ENCODE measurements at regions not wholly inside any gene's neighbourhood (a gene's known extent, or its start where the extent isn't known, plus 50 kb on each side); places are given as distances from the start of the nearest gene placed in this dataset.

DNA sequence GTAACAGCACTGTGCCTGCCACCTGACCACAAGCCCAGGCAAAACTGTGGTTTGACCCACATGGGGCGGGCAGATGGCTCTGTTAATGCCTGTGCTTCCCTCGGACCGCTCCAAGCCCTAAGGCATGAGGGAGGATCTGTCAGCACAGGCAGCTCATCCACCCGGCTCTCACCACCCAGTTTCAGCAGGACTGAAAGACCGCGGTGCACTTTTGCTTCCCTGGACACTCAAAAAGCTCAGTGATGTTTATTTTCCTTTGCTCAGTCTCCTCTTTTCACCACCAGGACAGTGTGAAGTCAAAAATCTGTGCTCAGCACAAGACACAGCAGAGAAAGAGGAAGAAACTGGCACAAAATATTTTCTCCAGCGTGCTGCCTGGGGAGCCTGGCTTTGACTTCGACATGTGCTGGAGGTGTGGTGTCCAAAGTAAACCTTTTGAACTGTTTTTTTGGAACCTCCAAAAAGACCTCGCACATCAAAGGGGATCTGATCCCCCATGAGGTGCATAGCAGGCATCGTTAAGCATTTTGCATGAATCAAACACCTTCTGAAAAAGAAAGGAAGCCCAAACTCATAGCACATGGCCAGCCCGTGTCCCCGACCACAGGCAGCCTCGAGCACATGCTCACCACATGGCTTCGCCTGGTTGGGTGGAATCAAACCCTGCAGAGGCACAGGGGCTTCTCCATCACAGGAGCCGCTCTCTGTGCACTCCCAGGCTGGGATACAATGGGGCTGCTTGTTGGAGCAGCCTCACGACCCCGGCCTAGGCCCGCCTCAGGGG, 441.7 kb upstream of the JARID2 start:
- H3K9ac ChIP-seq (ENCODE audit: low read length): no peak overlapping the region
- no peak overlapping the region for H3K4me3 ChIP-seq (ENCODE audit: insufficient read depth, low read length, poor library complexity, severe bottlenecking)
- H3K36me3 ChIP-seq (ENCODE audit: low read length): no peaks in the 10 kb centered on the region
- no peaks in the 10 kb centered on the region for H3K27me3 ChIP-seq (ENCODE audit: low read length)
- H3F3A ChIP-seq (ENCODE audit: insufficient read depth): no peaks in the 10 kb centered on the region
- H4K20me1 ChIP-seq (ENCODE audit: low read depth, low read length): no peaks in the 10 kb centered on the region
- H3K4me2 ChIP-seq (ENCODE audit: low read depth, low read length, poor library complexity, severe bottlenecking): no peak overlapping the region
- no peaks in the 10 kb centered on the region for H3K9me3 ChIP-seq (ENCODE audit: insufficient read depth, low read length)
- TF ChIP-seq, protein P1, sequence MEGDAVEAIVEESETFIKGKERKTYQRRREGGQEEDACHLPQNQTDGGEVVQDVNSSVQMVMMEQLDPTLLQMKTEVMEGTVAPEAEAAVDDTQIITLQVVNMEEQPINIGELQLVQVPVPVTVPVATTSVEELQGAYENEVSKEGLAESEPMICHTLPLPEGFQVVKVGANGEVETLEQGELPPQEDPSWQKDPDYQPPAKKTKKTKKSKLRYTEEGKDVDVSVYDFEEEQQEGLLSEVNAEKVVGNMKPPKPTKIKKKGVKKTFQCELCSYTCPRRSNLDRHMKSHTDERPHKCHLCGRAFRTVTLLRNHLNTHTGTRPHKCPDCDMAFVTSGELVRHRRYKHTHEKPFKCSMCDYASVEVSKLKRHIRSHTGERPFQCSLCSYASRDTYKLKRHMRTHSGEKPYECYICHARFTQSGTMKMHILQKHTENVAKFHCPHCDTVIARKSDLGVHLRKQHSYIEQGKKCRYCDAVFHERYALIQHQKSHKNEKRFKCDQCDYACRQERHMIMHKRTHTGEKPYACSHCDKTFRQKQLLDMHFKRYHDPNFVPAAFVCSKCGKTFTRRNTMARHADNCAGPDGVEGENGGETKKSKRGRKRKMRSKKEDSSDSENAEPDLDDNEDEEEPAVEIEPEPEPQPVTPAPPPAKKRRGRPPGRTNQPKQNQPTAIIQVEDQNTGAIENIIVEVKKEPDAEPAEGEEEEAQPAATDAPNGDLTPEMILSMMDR (IDR thresholded peaks at IDR 0.05; ENCODE audit: insufficient read depth, low read length, poor library complexity, severe bottlenecking): no peak
- TF ChIP-seq EZH2phosphoT487 (conservative IDR thresholded peaks at IDR 0.05; ENCODE audit: low read length): no peak
- H3K79me2 ChIP-seq (ENCODE audit: insufficient read depth, low read length): no peaks in the 10 kb centered on the region
- H3K27ac ChIP-seq (ENCODE audit: low read depth, low read length): no peak overlapping the region
- H2AFZ ChIP-seq (ENCODE audit: low read depth, low read length, severe bottlenecking): no peak overlapping the region
- no peaks in the 10 kb centered on the region for H3K9me2 ChIP-seq (replicated peaks; ENCODE audit: insufficient read depth, low read length)

DNA sequence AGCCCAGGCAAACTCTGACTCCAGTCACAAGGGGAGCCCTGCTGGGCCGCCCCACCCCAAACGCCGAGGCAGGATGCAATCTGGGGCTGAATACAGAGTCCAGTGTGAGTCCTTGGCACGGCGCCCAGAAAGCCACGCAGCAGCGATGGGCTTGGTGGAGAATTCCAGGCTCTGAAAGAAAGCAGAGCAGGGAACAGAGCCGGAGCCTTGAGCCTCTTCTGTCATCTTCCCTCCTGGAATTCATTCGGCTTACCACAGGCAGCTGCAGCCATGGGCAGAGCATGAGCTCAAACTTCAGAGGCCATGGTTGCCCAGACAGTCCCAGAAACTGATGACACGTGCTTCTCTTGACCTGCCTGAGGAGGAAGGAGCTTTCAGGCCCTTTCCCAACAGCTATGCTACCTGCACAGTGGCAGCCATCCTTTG, 441.1 kb upstream of the JARID2 start:
- H3K79me2 ChIP-seq (ENCODE audit: insufficient read depth, low read length): no peaks in the 10 kb centered on the region
- H3K27me3 ChIP-seq (ENCODE audit: low read length): no peaks in the 10 kb centered on the region
- no peaks in the 10 kb centered on the region for H3K9me3 ChIP-seq (ENCODE audit: insufficient read depth, low read length)
- H3K9ac ChIP-seq (ENCODE audit: low read length): no peak overlapping the region
- H3K9me2 ChIP-seq (replicated peaks; ENCODE audit: insufficient read depth, low read length): no peaks in the 10 kb centered on the region
- no peak overlapping the region for H3K27ac ChIP-seq (ENCODE audit: low read depth, low read length)
- TF ChIP-seq, protein P1 (IDR thresholded peaks at IDR 0.05; ENCODE audit: insufficient read depth, low read length, poor library complexity, severe bottlenecking): no peak
- TF ChIP-seq EZH2phosphoT487 (conservative IDR thresholded peaks at IDR 0.05; ENCODE audit: low read length): no peak
- no peaks in the 10 kb centered on the region for H3F3A ChIP-seq (ENCODE audit: insufficient read depth)
- H3K4me3 ChIP-seq (ENCODE audit: insufficient read depth, low read length, poor library complexity, severe bottlenecking): no peak overlapping the region
- no peak overlapping the region for H2AFZ ChIP-seq (ENCODE audit: low read depth, low read length, severe bottlenecking)
- no peaks in the 10 kb centered on the region for H3K36me3 ChIP-seq (ENCODE audit: low read length)
- no peak overlapping the region for H3K4me2 ChIP-seq (ENCODE audit: low read depth, low read length, poor library complexity, severe bottlenecking)
- no peaks in the 10 kb centered on the region for H4K20me1 ChIP-seq (ENCODE audit: low read depth, low read length)

DNA sequence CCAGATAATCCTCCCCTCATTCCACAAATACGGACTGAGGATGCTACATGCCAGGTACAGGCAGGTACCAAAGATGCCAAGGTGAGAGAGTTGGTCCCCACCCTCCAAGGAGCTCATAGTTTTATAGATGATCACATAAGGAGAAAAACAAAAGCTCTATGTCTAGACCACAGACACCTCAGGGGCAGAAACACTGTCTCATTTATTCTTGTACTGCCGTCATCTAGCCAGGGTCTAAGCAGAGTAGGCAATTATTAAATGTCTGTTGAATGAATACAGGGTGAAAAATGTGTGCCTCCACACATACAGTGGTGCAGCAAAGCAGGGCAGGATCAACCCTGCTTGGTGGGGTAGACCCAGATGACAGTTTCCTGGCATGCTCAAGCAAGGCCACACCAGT, 439.8 kb upstream of the JARID2 start:
- Histone ChIP-seq H3K9me3 (ENCODE audit: insufficient read depth, low read length) (no peaks in the 10 kb centered on the region), H2AFZ (ENCODE audit: low read depth, low read length, severe bottlenecking) (no peak overlapping the region), H3F3A (ENCODE audit: insufficient read depth) (no peaks in the 10 kb centered on the region), H3K79me2 (ENCODE audit: insufficient read depth, low read length) (no peaks in the 10 kb centered on the region), H3K4me3 (ENCODE audit: insufficient read depth, low read length, poor library complexity, severe bottlenecking) (no peak overlapping the region), H3K27ac (ENCODE audit: low read depth, low read length) (no peak overlapping the region), H3K36me3 (ENCODE audit: low read length) (no peaks in the 10 kb centered on the region), H3K9me2 (replicated peaks; ENCODE audit: insufficient read depth, low read length) (no peaks in the 10 kb centered on the region), H4K20me1 (ENCODE audit: low read depth, low read length) (no peaks in the 10 kb centered on the region), H3K27me3 (ENCODE audit: low read length) (no peaks in the 10 kb centered on the region), H3K4me2 (ENCODE audit: low read depth, low read length, poor library complexity, severe bottlenecking) (no peak overlapping the region), H3K9ac (ENCODE audit: low read length) (no peak overlapping the region)
- TF ChIP-seq, protein P1 (IDR thresholded peaks at IDR 0.05; ENCODE audit: insufficient read depth, low read length, poor library complexity, severe bottlenecking): no peak
- no peak for TF ChIP-seq EZH2phosphoT487 (conservative IDR thresholded peaks at IDR 0.05; ENCODE audit: low read length)
